ENCODE measurements at regions not wholly inside any gene's neighbourhood (a gene's known extent, or its start where the extent isn't known, plus 50 kb on each side); places are given as distances from the start of the nearest gene placed in this dataset.
"Not testable (repeated sequence)": the region's sequence is repeated elsewhere in the genome, so short reads cannot be mapped to it uniquely, and the experiment has no call there.

DNA sequence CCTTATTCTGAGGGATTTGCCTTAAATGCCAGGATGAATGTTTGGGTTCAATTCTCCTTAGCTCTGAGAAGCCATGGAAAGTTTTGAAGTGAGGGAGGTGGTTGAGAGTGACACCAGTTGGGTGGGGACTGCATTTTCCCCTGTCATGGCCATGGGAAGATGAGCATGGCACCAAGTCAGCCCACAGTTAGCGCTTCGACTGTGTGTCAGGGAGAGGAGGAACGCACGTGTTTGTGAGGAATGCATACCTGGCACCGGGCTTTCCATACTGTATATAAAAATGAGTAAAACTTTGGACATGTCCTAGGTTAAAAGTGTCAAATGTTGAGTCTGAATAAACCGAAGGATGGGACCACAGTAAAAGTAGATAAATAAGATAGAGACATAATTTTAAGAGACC, 187.5 kb upstream of the KL start:
- no peak for DNase-seq

DNA sequence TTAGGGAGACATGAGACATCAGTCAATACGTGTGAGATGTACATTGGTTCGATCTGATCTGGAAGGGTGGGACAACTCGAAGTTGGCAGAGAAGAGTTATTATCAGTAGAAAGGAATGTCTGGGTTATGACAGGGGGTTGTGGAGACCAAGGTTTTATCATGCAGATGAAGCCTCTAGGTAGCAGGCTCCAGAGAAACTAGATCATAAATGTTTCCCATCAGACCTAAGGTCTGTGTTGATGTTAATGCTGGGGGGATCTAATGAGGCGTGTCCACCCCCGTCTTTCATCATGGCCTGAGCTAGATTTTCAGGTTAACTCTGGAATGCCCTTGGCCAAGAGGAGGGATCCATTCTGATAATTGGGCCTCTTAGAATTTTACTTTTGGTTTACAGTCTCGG, 187.0 kb upstream of the KL start:
- no peak for DNase-seq

DNA sequence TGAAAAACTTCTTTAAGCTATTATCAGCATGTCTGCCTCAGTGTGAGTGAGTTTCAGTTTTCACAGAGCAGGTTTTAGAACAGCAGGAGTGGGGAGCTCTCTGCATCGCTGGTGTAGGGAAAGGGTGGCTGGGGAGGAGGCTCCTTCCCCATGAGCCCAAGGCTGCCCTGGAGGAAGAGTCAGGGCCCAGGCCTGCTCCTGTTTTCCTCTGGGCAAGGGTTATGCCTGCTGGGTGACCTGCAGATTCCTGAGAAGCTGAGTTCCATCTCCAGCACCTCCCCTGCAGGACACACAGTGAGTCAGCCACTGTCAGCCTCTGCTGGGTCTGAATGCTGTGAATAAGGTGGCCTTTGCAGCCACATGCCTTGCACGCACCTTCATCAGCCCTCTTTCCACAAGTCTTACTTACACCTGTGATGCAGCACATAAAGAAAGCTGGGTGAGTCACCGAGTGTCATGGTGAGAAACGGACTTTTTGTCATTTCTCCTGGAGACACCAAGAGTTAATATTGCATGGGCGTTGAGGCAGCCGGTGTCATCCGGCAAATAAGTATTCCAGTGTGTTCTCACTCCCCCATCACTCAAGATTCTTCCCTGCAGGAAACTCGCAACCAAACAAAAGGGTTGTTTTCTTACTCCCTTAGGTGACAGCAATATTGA, 186.4 kb upstream of the KL start:
- no peak for DNase-seq

DNA sequence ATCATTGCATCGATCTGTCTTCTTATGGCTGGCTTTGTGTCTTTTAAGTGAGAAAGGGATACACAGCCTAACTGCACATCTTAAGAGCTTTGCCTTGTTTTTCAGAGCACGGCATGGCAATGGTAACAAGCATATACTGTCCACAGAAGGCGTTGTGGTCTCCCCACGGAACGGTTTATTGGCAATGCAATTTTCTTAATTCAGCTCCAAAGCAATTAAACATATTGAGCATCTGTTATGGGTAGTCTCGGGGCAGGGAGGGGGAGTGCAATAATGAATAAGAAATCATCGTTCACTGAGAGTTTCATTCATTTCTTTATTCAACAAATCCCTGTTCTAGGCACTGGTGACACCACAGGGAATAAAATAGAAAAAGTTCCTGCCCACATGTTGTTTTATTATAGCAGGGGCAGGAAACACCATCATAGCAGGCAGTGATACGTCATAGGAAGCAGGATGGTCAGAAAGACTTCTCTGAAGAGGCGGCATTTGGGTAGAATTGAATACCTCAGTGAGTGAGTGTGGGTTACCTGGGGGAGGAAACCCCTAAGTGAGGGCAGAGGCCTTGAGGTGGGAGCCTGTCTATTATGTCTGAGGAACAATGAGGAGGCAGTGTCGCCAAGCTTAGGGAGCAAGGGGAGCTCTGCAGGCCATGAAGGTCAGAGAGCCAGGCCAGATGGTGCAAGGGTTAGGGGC, 185.7 kb upstream of the KL start:
- DNase-seq = no peak

DNA sequence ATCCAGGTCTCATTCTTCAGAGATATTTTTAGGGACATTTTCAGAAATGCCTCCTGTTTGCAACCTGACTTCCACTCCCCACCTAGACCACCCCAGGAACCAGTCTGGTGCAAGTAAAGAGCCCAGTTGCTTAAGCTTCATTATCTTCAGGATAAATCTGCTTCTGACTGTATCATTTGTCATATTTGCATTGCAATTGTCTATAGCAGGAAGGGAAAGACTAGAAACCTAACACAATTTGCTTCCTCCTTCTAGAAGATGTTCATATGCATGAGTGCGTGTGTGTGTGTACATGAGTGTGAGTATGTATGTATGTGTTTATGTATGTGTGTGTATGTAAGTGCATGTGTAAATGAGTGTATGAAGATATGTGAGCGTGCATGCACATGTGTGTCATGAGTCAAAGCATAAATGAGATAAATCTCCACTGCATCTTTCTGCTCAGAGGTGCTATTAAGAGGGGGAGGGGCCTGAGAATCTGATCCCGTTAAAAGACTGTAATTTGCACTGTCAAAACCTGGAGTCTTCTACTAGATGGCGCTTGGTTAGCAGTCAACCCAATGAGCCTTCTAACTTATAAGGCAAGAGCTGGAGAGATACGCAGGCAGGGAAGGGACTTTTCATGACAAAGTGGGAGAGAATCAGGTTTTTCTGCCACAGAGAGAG, 178.8 kb upstream of the KL start:
- DNase-seq = no peak

DNA sequence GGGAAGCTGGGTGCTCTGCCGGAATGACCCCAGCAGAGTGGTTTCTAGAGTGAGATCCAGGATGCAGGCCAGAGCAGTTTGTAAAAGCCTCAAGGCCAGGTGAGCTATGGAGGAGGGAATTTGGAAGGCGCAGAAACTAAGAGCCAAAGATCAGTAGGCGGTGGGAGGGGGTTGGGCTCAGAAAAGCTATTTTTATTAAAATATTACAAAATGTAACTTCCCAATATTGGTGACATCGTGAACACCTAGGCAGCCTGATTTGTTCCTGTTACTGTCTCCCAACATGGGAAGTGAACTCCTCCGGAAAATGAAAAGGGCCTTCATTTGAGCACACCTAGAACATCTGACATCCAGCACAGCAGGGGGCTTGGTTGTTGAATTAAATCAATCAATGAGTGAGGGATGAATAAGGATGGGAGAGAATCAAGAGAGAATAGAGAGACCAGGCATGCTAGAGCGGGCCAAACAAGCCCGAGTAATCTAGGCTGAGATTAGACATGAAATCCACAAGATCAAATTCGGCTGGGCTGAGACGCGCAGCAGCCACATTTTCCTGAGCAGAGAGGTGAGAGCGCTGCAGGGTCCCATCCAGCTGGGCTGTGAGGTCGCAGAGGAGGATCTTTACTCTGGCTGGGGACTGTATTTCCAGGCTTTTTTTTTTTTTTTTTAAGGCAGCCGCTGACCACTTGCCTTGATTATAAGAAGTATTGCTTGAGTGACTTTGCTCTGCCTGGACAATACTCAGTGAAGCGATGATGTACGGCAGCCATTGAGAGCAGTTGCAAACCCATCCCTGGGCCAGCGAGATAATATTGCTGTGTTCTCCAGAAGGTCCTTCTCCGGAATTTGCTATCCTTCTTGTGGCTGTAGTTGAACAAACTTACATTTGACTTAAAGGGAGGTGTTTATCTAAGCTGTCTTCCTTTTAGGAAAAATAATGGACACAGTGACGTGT, 178.0 kb upstream of the KL start:
- no peak for DNase-seq

DNA sequence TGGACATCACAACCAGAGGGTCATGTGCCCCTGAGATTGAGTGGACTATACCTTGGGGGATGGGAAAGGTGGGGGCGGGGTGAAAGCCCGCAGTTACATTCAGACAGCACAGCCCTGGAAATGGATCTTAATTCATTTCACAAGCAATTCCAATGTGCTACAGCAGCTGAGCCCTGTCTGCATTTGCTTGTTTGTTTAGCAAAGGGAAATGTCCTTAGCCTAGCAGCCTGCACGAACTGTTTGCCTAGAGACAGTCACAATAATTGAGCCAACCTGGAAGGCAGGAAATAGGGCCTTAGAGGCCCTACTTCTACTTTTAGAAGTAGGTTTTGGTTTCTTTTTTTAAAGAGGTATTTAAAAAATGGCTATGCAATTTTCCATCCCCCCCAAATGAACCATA, 177.3 kb upstream of the KL start:
- no peak for DNase-seq

DNA sequence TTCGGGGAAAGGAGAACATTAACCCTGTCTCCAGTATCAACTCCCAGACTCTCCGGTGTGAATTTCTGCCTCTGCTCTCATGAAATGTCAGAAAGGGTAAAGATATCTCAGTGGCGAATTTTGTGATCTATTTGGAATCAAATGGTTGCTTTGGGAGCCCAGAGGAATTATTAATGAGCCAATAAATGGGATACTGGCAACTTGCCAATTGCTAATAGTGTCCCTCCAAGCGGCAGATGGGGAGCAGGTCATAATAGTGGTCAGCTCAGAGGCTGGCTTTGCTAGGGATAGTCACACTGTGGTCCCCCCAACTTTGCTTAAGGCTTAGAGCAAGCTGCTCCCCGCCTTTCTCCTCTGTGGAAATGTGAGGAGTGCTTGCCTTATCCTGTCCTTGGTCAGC, 176.1 kb upstream of the KL start:
- no peak for DNase-seq

DNA sequence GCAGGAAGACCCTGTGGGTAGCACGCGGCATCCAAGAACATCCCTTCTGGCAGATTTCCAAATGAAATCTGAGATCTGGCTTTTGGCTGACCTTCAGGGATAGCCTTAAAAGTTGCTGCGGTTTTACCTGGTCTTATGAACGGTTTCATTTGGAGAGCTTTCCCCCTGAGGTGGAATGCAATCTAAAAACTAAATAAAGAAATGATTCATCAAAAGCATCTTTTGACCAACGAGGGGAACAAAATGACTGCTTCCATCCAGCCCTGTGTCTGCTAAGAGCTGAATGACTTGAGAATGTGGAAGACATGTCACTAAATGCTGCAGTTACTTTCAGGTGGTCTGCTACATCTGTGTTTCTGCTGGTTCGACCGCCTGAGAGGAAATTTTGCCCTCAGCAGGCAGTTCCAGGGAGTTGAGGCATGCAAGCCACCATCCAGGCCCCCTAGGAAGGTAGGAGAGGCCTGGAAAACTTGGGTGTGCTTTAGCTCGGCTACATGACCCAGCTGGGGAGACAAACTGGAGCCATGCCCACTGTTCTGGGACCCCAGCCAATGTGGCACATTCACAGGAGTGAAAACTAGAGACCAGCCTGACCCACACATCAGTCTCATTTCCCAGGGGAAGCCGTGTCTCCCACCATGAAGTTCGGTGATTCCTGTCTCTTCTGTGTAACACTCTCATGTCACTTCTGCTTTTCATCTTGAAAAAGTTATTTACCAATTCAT, 175.1 kb upstream of the KL start:
- DNase-seq = no peak

DNA sequence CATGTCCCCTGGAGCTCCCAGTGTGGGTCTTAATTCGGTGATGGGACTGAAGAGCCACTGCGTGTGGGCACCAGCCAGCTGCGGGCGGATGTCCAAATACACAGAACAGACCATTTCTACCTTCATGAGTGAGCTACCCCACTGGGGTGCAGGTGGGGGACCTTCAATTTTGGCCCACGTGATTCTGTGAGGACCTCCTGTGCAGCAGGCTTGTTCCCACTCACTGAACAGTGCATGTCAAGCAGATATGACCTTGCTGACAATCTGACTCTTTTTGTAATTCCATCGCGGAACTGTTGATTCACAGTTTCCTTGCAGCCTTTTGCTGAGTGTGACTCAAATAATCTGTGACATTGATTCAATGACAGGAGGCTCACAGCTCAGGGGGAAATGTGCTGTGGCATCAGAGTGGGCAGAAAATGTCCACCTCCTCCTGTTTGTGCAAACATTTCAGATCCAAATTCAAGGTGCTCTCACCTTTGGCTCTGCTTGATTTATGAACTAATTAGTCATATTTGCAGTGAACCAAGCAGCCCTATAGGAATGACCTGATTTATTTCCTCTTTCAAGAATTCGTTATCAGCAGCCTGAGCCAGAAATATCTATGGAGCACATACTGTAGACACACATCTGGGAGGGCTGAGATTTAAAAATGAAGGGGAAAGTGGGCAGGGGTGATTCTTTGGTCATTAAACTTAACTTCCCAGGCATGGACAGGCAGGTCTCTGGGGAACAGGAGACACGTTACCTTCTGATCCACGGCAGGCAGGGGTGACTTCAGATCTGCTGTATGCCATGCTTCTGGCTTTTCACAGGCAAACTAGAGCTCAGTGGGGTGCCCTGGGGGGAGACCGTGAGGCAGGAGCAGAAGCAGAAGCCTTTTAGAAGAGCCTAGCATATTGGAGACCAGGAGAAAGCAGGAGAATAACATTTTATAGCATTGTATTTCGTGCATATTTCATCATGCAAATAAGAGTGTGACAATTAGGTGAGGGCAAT, 170.0 kb upstream of the KL start:
- DNase-seq = no peak

DNA sequence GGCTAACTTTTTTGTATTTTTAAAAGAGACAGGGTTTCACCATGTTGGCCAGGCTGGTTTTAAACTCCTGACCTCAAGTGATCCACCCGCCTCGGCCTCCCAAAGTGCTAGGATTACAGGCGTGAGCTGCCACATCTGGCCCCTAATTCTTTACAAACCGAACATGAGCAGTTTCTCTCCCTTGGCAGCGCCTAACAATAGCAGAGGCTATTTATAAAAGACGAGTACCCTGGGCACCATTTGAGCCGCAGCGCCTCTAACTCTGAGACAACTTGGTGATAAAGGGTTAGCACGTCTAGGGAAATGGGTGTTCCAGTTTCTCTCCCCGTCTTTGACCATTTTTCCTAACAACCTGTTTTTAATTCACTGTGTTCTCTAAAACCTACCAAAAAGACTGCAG, 168.2 kb upstream of the KL start:
- DNase-seq = not testable (repeated sequence)

DNA sequence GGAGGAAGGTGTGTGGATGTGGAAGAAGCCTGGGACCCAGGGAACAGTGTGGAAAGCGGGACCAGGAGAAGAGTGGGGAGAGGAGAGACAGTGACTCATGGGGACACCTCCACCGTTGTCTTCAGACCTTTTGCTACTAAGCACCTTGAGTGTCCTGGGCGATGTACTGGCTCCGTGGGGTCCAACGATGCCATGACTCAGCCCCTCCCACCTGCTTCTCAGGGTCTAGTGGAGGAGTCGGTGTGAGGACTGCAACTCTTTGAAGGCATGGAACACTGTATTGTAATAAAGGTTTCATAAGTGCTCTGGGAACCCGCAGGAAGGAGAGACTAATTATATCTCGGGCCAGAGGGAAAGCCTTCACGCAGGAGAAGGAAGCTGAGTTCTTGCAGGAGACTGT, 166.9 kb upstream of the KL start:
- DNase-seq = no peak

DNA sequence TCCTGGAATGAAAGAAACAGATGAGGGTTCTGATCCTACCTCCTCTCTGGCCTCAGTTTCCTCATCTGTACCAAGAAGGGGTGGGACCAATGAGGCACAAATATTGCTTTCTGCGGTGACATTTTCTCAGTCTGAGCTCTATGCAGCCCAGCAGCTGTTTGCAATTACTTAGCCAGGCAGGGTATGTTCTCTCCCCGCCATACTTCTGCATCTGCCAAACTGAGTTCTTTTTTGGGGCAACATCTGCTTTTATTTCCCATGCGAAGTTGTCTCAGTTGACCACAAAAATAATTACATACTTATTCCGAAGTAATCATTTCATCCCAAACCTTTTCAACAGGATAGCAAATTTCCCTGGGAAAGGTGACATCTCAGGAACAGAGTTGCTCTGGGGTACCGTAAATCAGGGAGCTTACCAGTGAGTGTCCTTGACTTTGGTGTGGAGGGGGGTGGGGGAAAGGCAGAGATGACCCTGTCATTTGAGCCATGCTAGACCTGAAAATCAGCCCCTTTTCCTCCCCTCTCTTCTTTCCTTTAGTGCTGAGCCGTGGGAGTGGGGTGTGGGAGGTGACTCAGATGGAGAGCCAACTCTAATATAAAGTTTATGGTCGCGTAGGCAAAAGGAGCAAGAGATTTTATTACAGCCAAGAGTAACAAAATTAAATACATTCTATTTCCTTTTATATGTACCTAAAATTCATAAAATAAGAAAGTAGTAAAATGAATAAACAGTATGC, 165.7 kb upstream of the KL start:
- no peak for DNase-seq

DNA sequence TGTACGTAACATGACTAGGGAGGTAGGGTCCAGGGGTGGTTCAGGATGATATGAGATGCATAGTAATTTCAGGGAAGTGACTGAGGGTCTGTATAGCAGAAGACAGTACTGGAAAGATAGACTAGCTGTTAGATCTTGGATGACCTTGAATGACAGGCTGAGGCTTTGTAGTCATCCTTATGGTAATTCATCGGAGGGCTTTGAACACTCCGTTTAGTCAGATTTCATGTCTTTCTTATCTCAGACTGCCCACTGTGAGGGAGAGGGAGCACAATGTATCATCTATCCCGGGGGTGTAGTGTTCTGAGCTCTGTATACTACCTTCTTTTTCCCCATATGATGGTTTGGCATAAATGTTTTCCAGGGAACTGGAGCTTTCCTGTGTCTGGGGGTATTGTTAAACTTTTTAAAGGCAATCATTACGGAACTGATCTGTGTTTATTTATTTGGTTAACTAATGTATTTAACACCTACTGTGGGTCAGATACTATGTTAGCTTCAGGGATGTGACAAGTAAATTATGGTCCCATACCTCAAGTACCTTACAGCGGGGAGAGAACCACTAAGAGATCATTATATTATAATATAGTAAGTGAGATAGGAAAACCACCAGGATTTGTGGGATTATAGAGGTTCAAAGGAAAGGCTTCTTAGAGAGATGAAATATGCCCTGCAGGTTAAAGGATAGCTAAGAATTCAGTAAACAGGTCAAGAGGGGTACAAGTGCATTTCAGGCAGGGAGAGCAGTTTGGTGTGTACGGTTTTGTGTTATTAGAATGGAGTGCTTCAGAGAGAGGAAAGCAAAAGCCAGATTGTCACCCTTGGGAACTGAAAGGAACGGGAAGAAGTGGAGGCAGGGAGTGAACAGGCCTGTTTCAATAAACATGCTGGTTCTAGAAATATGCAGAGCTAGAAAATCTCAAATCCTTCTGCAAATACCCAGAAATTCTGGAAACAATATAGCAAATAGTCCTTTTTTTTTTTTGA, 164.8 kb upstream of the KL start:
- DNase-seq = no peak

DNA sequence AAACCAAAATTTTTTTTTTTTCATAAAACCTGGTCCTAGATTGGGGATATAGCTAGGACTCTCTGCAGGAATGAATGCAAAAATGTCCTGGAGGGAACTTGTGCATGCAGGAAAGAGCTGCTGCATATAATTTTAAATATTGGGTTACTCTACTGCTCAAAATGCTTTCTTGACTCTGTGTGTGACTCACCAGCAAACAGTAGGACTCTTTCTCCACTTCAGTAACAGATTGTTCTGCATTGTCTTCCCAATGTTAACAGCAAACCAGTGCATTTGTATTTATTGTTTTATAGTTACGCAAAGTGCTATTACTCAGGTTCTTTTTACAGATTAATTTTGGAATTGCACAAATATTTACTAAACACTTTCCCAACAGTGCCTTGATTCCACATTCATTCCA, 163.7 kb upstream of the KL start:
- DNase-seq = no peak

DNA sequence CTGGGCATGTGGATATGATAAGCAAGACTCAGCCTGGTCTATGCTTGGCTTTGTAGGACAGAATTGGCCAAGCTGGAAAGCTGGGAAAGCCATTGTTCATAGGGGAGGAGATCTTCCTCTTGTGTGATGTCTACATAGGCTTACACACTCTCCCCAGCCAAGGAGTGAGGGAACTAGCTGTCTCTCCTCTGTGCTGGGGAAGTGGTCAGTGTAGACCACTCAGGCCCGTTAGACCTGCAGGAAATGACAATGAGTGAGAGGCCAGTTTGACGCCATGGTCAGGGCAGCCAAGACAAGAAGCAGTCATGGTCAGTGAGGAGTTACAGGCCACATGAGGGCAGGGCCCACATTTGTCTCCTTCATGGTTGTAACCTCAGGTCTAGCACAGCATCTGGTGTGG, 159.1 kb upstream of the KL start:
- DNase-seq = no peak

DNA sequence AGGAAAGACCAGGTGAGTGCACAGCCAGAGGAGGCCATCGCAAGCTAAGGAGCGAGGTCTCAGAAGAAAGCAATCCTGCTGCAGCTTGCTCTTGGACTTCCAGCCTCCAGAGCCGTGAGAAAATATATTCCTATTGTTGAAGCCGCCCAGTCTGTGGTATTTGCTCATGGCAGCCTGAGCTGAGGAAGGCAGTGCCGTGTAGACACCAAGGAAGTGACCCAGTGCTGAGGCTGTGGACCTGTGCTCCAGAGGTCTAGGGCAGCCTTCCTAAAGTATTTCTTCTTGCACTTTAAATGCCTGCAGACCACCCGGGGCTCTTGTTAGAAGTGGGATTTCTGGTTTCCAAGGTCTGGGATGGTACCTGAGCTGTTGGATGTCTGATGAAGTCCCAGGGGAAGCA, 158.5 kb upstream of the KL start:
- DNase-seq = no peak

DNA sequence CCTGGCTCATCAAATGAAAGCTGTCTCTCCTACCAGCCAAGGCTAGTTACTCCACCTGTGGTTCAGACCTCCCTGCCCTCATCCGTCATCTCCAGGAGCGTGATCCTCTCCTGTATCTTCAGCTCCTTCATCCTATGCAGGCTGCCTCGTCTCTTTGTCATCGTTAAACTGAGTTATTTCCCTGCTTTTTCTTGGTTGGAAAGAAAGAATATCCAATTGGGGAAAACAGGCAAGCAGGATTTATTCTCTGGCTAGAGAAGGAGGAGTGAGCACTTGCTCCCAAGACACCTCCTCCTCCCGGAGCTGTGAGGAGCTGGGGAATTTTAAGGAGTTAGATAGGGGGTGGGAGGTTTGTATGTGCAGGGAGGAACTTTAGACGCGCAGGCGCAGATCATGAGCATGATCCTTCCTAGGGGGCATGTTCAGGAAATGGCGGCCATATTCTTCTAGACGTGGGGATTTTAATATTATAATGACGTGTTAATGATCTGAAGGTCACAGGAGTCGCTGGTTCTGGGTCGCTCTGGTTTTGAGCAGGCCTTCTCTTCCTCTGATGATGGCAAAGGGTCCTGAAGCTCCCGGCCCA, 156.4 kb upstream of the KL start:
- no peak for DNase-seq

DNA sequence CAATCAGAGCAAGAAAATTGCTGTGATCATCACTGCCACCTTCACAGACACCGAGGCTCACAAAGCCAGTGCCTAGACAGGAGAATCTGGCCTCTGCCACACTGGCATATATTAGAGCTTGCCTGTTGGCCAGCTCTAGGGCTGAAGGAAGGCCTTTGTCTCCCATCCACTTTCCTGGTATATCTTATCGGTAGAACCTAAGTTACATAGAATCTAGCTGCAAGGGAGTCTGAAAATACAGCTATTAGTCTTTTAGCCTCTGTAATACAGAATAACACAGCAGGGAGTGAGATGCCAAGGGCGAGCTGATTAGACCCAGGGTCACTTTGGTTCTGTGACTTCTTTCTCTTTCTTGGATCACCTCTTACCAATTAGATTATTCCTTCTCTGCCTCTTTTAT, 154.9 kb upstream of the KL start:
- DNase-seq = no peak
